Right renal pelvis (tissue), 4 donors: ENCODE measurements at regions not wholly inside any gene's neighbourhood (a gene's known extent, or its start where the extent isn't known, plus 50 kb on each side); places are given as distances from the start of the nearest gene placed in this dataset.

ENCODE experiments used
- DNase-seq, 4 donors: peaks; one replicate each; pipeline ENCODE4 v3.0.0-alpha.2; 2013; ENCODE audit warnings: low read depth in 4 of 4, low spot score in 3 of 4, missing footprints in 1 of 4

- no peak for DNase-seq
Observed at GRCh38 chr6:76706086-76706485, 633.6 kb upstream of the IMPG1 start.

GRCh38 chr6:76703786-76704185 is 631.3 kb upstream of the IMPG1 start:
- DNase-seq, result no peak

GRCh38 chr6:76703285-76703684 is 630.8 kb upstream of the IMPG1 start:
- no peak for DNase-seq

DNA sequence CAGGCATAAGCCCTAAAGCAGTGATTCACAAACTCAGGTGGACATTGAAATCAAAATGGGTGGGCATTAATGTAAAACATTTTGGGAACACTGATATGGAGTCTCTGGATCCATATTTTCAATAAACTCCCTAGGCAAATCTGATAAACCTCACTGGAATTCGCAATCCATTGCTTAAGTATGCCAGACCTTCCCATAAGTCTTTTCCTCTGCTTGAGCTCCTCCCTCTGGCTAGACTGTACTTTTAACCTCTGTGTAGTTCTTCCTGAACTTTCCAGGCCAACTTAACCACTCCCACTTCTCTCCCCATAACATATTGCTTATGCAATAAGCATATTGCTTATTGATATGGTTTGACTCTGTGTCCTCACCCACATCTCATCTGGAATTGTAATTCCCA is 629.7 kb upstream of the IMPG1 start:
- no peak for DNase-seq

DNA sequence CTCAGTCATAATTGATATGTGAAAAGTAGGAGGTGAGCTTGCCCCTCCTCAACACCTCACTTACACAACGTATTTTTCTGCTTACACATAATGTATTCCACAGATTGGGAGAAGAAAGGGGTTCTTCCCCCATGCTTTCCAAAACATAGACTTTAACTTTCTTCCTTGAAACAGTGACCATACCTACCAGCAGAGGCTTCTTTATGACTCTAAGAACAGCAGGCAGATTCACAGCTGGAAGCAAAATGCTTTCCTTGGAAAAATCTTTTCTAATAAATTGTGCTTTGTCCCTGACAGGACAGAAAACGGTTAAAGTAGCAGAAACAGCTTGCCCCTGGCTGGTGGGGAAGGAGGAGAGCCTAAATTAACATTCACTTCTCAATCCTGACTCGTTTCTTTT is 629.1 kb upstream of the IMPG1 start:
- DNase-seq, result peak in 1 of 4 donors; percentile 3

- no peak for DNase-seq
Observed at GRCh38 chr6:76697585-76697984, 625.1 kb upstream of the IMPG1 start.

DNA sequence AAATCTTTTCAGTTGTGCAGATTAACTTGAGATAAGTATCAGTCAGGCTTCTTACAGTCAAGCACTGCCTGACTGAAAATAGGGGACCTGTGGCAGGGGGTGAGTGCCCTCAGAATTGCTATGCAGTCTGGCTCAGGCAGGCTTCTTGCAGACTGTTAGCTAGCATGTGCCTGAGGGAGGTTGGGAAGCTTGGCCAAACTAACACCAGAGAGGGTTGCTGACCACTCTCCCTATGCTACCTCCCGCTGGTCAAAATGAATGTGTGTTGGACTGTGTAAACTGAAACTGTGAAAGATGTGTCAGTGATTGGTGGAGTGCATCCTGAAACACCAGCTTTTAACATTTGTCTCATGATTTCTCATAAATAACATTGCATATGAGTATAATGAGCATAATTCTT is 622.3 kb upstream of the IMPG1 start:
- DNase-seq, result no peak

- DNase-seq, result no peak
Observed at GRCh38 chr6:76684875-76685274, 612.4 kb upstream of the IMPG1 start.

DNA sequence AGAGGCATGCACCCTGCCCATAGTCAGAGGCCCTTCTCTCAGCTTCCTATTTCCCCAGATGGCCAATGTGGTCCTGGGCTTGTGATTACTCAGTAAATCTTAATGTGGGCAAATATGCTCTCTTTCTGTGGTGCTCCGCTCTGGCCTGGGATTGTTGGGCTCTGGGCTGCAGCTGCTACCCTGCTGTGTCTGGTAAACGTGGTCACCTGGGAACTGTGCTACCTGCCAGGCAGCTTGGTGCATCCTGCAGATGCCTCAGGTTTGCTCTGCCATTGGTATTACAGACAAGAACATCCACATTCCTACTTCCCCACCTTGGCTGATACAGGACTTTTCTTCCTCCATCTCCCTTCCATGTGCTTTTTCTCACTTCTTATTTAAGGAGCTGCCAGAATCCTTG is 611.5 kb upstream of the IMPG1 start:
- DNase-seq, result no peak

GRCh38 chr6:76682842-76683241 is 610.4 kb upstream of the IMPG1 start:
- DNase-seq, result no peak

DNA sequence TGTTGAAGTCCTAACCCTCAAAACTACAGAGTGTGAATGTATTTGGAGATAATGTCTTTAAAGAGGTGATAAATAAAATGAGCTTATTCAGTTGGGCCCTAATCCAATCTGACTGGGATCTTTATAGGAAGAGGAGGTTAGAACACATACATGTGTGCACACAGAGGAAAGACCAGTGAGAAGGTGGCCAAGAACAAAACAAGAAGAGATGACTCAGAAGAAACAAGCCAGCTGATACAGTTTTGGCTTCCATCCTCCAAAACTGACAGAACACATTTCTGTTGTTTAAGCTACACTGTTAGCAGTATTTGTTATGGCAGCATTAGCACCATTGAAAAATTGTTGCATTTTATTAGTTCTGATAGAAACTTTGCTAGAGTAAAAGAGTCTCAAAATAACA is 609.3 kb upstream of the IMPG1 start:
- no peak for DNase-seq

DNA sequence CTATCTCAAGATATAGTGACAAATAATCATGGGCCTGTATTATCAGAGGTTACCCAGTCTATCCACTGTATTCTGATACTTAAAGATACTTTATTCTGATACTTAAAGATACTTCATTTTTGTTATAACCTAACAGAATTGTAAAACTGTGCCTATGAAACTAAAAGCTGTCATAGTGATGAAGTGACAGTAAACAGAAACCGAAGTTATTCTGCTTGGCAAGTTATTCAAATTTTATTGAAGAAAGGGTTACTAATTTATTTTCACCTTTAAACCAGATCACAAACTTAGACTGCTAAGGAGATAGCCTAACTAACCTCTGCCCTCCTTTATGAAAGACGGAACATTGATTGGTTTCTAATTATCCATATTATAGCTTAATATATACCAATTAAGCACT is 604.6 kb upstream of the IMPG1 start:
- DNase-seq, result no peak

- no peak for DNase-seq
Observed at GRCh38 chr6:76671751-76672150, 599.3 kb upstream of the IMPG1 start.

DNA sequence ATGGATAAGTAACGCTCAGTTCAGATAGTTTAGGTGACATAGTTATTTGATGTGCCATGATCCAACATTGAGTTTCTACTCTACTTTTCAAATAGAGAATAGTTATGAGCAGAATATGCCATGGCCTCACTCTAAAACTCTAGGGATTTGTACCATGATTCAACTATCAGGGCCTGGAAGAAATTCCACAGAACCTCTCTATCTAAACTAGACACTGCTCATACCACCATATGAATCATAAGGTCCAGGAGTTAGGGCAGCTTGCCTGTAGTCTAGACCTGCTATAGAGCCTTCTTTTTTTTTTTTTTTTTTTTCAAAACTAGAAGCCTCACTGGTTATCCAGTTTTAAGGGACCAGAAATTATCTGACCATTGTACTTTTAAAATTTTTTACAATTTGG is 571.8 kb upstream of the IMPG1 start:
- DNase-seq, result no peak

DNA sequence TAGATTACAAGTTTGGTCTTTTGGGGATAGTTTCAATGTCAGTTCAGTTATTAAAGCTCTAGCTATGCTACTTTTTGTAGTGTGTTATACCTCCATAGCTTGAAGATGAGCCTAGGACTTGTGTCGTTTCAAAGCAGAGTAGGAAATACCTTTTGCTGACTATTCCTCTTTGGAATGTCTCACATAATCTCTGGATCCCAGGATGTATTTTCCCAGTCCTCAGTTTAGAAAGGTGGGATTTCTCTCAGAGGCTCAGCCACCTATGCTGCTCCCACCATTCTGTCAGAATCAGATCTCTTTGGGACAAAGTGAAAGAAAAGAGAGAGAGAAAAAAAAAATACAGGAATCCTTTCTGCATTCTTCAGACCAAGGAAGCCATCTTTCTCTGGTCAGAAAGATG is 567.5 kb upstream of the IMPG1 start:
- DNase-seq, result no peak

GRCh38 chr6:76634695-76635094 is 562.2 kb upstream of the IMPG1 start:
- DNase-seq, result no peak

DNA sequence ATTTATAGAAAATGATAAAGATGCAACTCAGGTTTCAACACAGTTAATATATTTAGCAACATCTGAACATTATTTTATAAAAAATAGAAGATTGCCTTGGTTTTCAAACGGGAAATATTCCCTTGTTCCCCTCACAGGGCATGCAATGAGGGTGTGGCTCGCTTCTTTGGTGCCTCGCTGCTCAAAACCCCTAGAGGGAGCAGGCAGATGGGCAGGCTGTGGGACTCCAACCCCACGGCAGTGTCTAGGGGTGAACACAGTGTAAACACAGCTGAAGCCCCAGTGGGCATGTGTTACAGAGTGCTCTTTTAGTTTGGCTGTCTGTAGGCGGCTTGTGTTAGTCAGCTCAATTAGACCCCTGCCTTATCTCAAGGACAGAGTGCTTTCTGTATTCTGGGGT is 560.8 kb upstream of the IMPG1 start:
- no peak for DNase-seq

- DNase-seq, result no peak
Observed at GRCh38 chr6:76631622-76632021, 559.2 kb upstream of the IMPG1 start.

GRCh38 chr6:76615395-76615794 is 542.9 kb upstream of the IMPG1 start:
- no peak for DNase-seq

DNA sequence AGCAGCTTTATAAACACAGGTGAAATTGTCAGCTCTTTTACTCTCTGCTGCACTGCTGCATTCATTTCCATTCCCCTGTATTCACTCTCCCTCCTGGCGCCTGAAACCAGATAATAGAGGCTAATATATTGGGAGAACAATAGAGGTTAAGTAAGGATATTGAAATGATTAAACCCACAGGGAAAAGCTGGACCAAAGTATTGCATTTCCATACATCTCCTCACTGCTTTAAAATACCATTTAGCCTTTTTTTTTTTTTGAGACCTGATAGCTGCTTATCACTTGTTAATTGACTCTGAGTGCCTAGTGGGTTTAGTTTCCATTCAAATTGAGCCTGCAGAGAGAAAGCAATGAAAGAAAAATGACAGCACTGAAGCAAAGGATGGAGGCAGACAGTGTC is 540.5 kb upstream of the IMPG1 start:
- DNase-seq, result no peak

DNA sequence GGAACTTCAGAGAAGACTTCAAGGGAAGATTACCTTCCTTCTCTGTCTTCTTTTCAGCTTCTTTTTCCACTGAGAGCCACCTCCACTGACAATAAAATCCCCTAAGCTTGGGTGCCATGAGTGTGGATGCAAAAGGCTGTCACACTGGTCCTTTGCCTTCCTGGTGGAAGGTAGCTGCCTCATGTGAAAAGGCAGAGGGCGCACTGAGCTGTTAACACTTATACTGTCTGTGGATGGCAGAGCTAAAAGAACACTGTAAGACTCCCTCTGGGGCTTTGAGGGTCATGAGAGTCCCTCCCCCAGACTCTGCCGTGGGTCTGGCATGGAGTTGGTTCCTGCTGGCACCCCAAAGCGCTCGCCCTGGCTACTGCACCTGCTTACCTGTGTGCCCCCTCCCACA is 536.7 kb upstream of the IMPG1 start:
- no peak for DNase-seq

DNA sequence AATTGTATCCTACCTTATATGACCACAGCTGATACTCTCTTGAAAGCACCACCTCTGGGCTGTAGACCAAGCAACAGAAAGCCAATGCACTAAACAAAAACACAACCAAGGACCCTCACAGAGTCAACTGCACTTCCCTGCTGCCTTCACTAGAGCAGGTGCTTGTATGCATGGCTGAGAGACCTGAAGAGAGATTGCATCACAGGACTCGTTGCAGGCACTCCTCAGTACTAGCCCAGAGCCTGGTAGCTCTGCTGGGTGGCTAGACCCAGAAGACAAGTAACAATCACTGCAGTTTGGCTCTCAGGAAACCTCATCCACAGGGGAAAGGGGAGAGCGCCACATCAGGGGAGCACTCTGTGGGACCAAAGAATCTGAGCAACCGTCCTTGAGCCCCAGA is 521.6 kb upstream of the IMPG1 start:
- no peak for DNase-seq

- no peak for DNase-seq
Observed at GRCh38 chr6:76593668-76594067, 521.2 kb upstream of the IMPG1 start.

GRCh38 chr6:76592566-76592965 is 520.1 kb upstream of the IMPG1 start:
- DNase-seq, result no peak
